ENCODE measurements at regions not wholly inside any gene's neighbourhood (a gene's known extent, or its start where the extent isn't known, plus 50 kb on each side); places are given as distances from the start of the nearest gene placed in this dataset.

- POLR2A ChIA-PET (ENCODE audit: partially characterized antibody) = no interaction called here
- WGBS, 2 experiments (ENCODE audit: extremely low coverage in 1 of 2, insufficient coverage in 1 of 2, insufficient read length in 1 of 2, insufficient replicate concordance in 2 of 2, low coverage in 1 of 2, low lambda C conversion rate in 2 of 2, missing lambda C conversion rate in 1 of 2) = 92% methylated on average over 4 of the region's 4 CpGs; no CpG with 5 or more reads in 1 of the 2 experiments
- DNase-seq (ENCODE audit: low read depth in 1 of 2, low spot score in 2 of 2) = no peak
- TF ChIP-seq SAP30 (IDR thresholded peaks at IDR 0.05; ENCODE audit: insufficient read depth, insufficient replicate concordance, low read length) (no peak), ATF2 (IDR thresholded peaks at IDR 0.05; ENCODE audit: low read length) (no peak), MAFK (IDR thresholded peaks at IDR 0.05; ENCODE audit: low read depth, low read length) (no peak), RBBP5 (IDR thresholded peaks at IDR 0.05; ENCODE audit: borderline replicate concordance, low read depth, low read length) (no peak), HDAC6 (IDR thresholded peaks at IDR 0.05; ENCODE audit: low read depth, low read length) (no peak), TAF1 (IDR thresholded peaks at IDR 0.05; ENCODE audit: low read depth, low read length) (no peak), ATF3 (IDR thresholded peaks at IDR 0.05; ENCODE audit: insufficient read depth, low read depth, low read length) (no peak), SIN3A (conservative IDR thresholded peaks at IDR 0.05 in 1 of 2, IDR thresholded peaks at IDR 0.05 in 1 of 2; ENCODE audit: low read depth in 1 of 2, low read length in 2 of 2) (no peak), ZNF274 (IDR thresholded peaks at IDR 0.05; ENCODE audit: borderline replicate concordance, extremely low read depth, low read length) (no peak)
These were observed 170.9 kb downstream of the KCNS3 start for GRCh38 chr2:18049325-18049724.

More at GRCh38 chr2:18049325-18049724, 170.9 kb downstream of the KCNS3 start:
- H4K8ac ChIP-seq (ENCODE audit: extremely low read depth, insufficient read depth, low read length) = no peak overlapping the region
- H3K27ac ChIP-seq (ENCODE audit: low read depth, low read length) = no peak overlapping the region
- no peak overlapping the region for H4K91ac ChIP-seq (replicated peaks; ENCODE audit: insufficient read length, low read length)
- no peaks in the 10 kb centered on the region for H3K4me1 ChIP-seq (replicated peaks in 1 of 4; ENCODE audit: control insufficient read depth in 3 of 4, insufficient read depth in 4 of 4, low read length in 3 of 4)
- no peaks in the 10 kb centered on the region for H4K20me1 ChIP-seq (replicated peaks in 1 of 2; ENCODE audit: control insufficient read depth in 1 of 2, insufficient read depth in 2 of 2, low read length in 2 of 2)
- no peak for FAIRE-seq
- H3K4me2 ChIP-seq (ENCODE audit: insufficient read depth in 1 of 2, low read depth in 2 of 2, low read length in 2 of 2) = no peak overlapping the region
- no peak overlapping the region for H3K14ac ChIP-seq (ENCODE audit: insufficient read length)
- no peak overlapping the region for H2BK120ac ChIP-seq (replicated peaks; ENCODE audit: low read depth, low read length)
- H3K4me3 ChIP-seq (ENCODE audit: extremely low read depth in 1 of 4, insufficient read depth in 2 of 4, low read depth in 3 of 4, low read length in 4 of 4) = no peak overlapping the region
- H3K23ac ChIP-seq (ENCODE audit: insufficient read length) = no peak overlapping the region
- H3K4ac ChIP-seq (replicated peaks; ENCODE audit: insufficient read length, low read depth, low read length) = no peak overlapping the region
- no peak overlapping the region for H4K5ac ChIP-seq (ENCODE audit: insufficient read length, low read depth, low read length)
- no peak overlapping the region for H3K56ac ChIP-seq (replicated peaks; ENCODE audit: insufficient read length, low read depth, low read length)
- no peak overlapping the region for H2BK15ac ChIP-seq (ENCODE audit: low read length)
- H3K9me3 ChIP-seq (ENCODE audit: insufficient read depth in 2 of 2, low read depth in 1 of 2, low read length in 1 of 2) = peaks cover 4 to 17% of the 10 kb centered on the region in 2 experiments; a peak in 2 of 4 replicates
- H2AK5ac ChIP-seq (ENCODE audit: low read depth, low read length) = no peak overlapping the region
- H2BK5ac ChIP-seq (ENCODE audit: low read depth, low read length) = no peak overlapping the region
- H2BK12ac ChIP-seq (ENCODE audit: low read depth, low read length) = no peak overlapping the region
- CTCF ChIA-PET (ENCODE audit: partially characterized antibody) = no interaction called here
- no peak overlapping the region for H2BK20ac ChIP-seq (ENCODE audit: low read length)
- H3K36me3 ChIP-seq (ENCODE audit: control insufficient read depth in 2 of 4, insufficient read depth in 4 of 4, low read length in 3 of 4) = no peaks in the 10 kb centered on the region
- no peak overlapping the region for H2AFZ ChIP-seq (ENCODE audit: low read length)
- no peak overlapping the region for H3K9ac ChIP-seq (replicated peaks in 1 of 4; ENCODE audit: extremely low read depth in 1 of 4, low read depth in 3 of 4, low read length in 3 of 4)
- no peaks in the 10 kb centered on the region for H3K27me3 ChIP-seq (replicated peaks in 1 of 4; ENCODE audit: control insufficient read depth in 3 of 4, extremely low read depth in 1 of 4, insufficient read depth in 3 of 4, low read length in 3 of 4)
- H3K18ac ChIP-seq (ENCODE audit: extremely low read depth, low read length) = no peak overlapping the region
- H3K23me2 ChIP-seq (ENCODE audit: low read depth, low read length) = no peaks in the 10 kb centered on the region
- H3K79me1 ChIP-seq (ENCODE audit: low read depth, low read length) = no peaks in the 10 kb centered on the region
- H3K79me2 ChIP-seq (ENCODE audit: control insufficient read depth in 1 of 2, insufficient read depth in 2 of 2, low read length in 2 of 2) = no peaks in the 10 kb centered on the region
